ENCODE measurements at regions not wholly inside any gene's neighbourhood (a gene's known extent, or its start where the extent isn't known, plus 50 kb on each side); places are given as distances from the start of the nearest gene placed in this dataset.

- TF ChIP-seq EZH2phosphoT487 (IDR thresholded peaks at IDR 0.05; ENCODE audit: borderline replicate concordance, low read depth, low read length) = no peak
- no peak for TF ChIP-seq CTCF (conservative IDR thresholded peaks at IDR 0.05; ENCODE audit: low read length)
Measured at GRCh38 chr3:79866162-79866561, 98.4 kb upstream of the ROBO1 start.
